SK-N-SH treated with all-trans-retinoic acid at 6 μM for 48 hours (cell line): ENCODE measurements at regions not wholly inside any gene's neighbourhood (a gene's known extent, or its start where the extent isn't known, plus 50 kb on each side); places are given as distances from the start of the nearest gene placed in this dataset.

ENCODE experiments used
- ARNTL ChIP-seq: fragments of 450-650 bp; formaldehyde crosslinking; IDR thresholded peaks from 2 replicates; pipeline ENCODE4 v1.5.0; 2020; ENCODE audit warnings: low read depth, mild to moderate bottlenecking, moderate library complexity, borderline replicate concordance
- CREB5 ChIP-seq: fragments of 250-450 bp; sonication (Bioruptor Pico); IDR thresholded peaks from 2 replicates; pipeline ENCODE4 v1.5.1; 2020; ENCODE audit warnings: low read depth, mild to moderate bottlenecking, moderate library complexity
- CSDC2 ChIP-seq: fragments of 250-450 bp; sonication (Bioruptor Pico); IDR thresholded peaks from 2 replicates; pipeline ENCODE4 v1.5.0; 2020; ENCODE audit warnings: mild to moderate bottlenecking, moderate library complexity
- OSR1 ChIP-seq: fragments of 250-450 bp; sonication (Bioruptor Pico); IDR thresholded peaks from 2 replicates; pipeline ENCODE4 v1.8.0; 2022; ENCODE audit warnings: moderate library complexity, mild to moderate bottlenecking, inconsistent platforms
- PPARA ChIP-seq: fragments of 250-450 bp; sonication (Bioruptor Pico); IDR thresholded peaks from 2 replicates; pipeline ENCODE4 v1.5.0; 2020; ENCODE audit warnings: mild to moderate bottlenecking, borderline replicate concordance
- TOX ChIP-seq: fragments of 250-450 bp; sonication (Bioruptor Pico); IDR thresholded peaks from 2 replicates; pipeline ENCODE4 v1.8.0; 2021; ENCODE audit warnings: mild to moderate bottlenecking, moderate library complexity, borderline replicate concordance
- TSHZ2 ChIP-seq: fragments of 250-450 bp; sonication (Bioruptor Pico); IDR thresholded peaks from 2 replicates; pipeline ENCODE4 v1.5.0; 2020; ENCODE audit warnings: mild to moderate bottlenecking, moderate library complexity
- TF ChIP-seq, protein P1 (sequence below): fragments of 250-450 bp; sonication (Bioruptor Pico); IDR thresholded peaks from 2 replicates; pipeline ENCODE4 v1.5.1; 2021; ENCODE audit warnings: mild to moderate bottlenecking, moderate library complexity
- TF ChIP-seq, protein P2 (sequence below): fragments of 250-450 bp; sonication (Bioruptor Pico); IDR thresholded peaks from 2 replicates; pipeline ENCODE4 v1.8.0; 2020; ENCODE audit warnings: mild to moderate bottlenecking, moderate library complexity, borderline replicate concordance

DNA sequence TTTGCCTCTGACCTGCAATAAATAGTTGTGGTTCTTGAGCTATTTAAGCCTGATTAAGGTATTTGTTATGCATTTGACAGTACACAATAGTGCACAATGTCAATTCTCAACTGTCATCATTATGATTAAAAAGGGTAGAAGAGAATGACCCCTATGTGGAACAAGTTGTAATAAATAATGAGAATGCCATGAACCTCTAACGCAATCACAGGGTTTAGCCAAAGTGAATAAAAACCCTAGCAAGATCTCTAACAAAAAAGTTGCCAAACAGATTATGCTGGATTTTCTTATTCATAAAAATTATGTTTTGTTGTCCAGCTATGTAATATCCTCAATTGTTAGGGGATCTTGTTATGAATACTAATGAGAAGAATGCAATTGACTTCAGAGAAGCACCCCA is 387.4 kb downstream of the GPAT3 start:
- TF ChIP-seq ARNTL = no peak
- no peak for TF ChIP-seq CSDC2 (CRISPR knock-in tag)
- no peak for TF ChIP-seq PPARA (CRISPR knock-in tag)
- TF ChIP-seq, protein P1, sequence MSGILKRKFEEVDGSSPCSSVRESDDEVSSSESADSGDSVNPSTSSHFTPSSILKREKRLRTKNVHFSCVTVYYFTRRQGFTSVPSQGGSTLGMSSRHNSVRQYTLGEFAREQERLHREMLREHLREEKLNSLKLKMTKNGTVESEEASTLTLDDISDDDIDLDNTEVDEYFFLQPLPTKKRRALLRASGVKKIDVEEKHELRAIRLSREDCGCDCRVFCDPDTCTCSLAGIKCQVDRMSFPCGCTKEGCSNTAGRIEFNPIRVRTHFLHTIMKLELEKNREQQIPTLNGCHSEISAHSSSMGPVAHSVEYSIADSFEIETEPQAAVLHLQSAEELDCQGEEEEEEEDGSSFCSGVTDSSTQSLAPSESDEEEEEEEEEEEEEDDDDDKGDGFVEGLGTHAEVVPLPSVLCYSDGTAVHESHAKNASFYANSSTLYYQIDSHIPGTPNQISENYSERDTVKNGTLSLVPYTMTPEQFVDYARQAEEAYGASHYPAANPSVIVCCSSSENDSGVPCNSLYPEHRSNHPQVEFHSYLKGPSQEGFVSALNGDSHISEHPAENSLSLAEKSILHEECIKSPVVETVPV = no peak
- TF ChIP-seq, protein P2, sequence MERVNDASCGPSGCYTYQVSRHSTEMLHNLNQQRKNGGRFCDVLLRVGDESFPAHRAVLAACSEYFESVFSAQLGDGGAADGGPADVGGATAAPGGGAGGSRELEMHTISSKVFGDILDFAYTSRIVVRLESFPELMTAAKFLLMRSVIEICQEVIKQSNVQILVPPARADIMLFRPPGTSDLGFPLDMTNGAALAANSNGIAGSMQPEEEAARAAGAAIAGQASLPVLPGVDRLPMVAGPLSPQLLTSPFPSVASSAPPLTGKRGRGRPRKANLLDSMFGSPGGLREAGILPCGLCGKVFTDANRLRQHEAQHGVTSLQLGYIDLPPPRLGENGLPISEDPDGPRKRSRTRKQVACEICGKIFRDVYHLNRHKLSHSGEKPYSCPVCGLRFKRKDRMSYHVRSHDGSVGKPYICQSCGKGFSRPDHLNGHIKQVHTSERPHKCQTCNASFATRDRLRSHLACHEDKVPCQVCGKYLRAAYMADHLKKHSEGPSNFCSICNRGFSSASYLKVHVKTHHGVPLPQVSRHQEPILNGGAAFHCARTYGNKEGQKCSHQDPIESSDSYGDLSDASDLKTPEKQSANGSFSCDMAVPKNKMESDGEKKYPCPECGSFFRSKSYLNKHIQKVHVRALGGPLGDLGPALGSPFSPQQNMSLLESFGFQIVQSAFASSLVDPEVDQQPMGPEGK (CRISPR knock-in tag) = no peak
- TF ChIP-seq CREB5 (CRISPR knock-in tag) = no peak
- TF ChIP-seq OSR1 (CRISPR knock-in tag) = no peak
- no peak for TF ChIP-seq TOX (CRISPR knock-in tag)
- no peak for TF ChIP-seq TSHZ2 (CRISPR knock-in tag)
